Body of pancreas (tissue), 4 donors: ENCODE measurements at regions not wholly inside any gene's neighbourhood (a gene's known extent, or its start where the extent isn't known, plus 50 kb on each side); places are given as distances from the start of the nearest gene placed in this dataset.

ENCODE experiments used
- POLR2A ChIP-seq, 3 donors: fragments of 450-650 bp; IDR thresholded peaks; one replicate each; pipeline ENCODE4 v1.6.1; 2016; ENCODE audit warnings: antibody characterized with exemption in 3 of 3, mild to moderate bottlenecking in 2 of 3
- TF ChIP-seq, protein P1 (sequence below), 7 experiments: fragments of 450-650 bp in 4 of 7; fragments of 200-600 bp in 3 of 7; sonication (generic) in 3 of 7; IDR thresholded peaks; one replicate each; pipeline ENCODE4 v1.5.1; 2016 to 2019; ENCODE audit warnings: antibody characterized with exemption in 7 of 7

DNA sequence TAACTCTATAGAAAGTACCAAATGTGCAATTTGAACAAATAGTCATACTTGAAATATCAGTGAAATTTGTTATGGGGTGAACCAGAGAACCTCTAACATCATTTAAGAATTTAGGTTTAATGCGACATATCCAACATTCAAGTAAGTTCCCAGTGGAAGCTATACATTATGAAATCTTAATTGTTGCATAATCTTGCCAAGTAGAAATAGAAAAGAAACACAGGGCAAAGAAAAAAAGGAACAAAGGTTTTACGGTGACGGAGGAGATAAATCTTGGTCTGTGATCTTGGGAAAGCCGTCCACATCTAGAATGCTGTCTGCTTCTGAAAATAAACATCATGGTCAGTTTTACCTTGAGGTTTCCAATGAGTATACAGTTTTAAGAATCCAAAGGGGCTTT lies 445.7 kb downstream of the RFC3 start:
- TF ChIP-seq, protein P1, sequence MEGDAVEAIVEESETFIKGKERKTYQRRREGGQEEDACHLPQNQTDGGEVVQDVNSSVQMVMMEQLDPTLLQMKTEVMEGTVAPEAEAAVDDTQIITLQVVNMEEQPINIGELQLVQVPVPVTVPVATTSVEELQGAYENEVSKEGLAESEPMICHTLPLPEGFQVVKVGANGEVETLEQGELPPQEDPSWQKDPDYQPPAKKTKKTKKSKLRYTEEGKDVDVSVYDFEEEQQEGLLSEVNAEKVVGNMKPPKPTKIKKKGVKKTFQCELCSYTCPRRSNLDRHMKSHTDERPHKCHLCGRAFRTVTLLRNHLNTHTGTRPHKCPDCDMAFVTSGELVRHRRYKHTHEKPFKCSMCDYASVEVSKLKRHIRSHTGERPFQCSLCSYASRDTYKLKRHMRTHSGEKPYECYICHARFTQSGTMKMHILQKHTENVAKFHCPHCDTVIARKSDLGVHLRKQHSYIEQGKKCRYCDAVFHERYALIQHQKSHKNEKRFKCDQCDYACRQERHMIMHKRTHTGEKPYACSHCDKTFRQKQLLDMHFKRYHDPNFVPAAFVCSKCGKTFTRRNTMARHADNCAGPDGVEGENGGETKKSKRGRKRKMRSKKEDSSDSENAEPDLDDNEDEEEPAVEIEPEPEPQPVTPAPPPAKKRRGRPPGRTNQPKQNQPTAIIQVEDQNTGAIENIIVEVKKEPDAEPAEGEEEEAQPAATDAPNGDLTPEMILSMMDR (IDR thresholded peaks at IDR 0.05), result no peak
- no peak for TF ChIP-seq POLR2A (IDR thresholded peaks at IDR 0.05)
